ENCODE measurements at regions not wholly inside any gene's neighbourhood (a gene's known extent, or its start where the extent isn't known, plus 50 kb on each side); places are given as distances from the start of the nearest gene placed in this dataset.
"Not testable (repeated sequence)": the region's sequence is repeated elsewhere in the genome, so short reads cannot be mapped to it uniquely, and the experiment has no call there.

DNA sequence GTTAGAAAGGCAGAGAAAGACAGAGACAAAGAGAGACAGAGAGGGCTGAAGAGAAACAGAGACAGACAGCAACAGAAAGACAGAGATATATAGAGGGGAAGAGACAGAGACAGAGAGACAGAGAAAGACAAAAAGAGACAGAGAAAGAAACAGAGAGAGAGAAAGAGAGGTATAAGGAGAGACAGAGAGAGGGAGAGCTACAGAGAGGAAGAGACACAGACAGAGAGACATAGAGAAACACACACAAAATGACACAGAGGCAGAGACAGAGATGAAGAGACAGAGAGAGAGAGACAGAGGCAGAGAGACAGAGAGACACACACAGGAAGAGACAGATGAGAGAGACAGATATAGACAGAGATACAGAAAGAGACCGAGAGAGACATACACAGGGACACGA is 168.6 kb downstream of the TMEM121 start:
- DNase-seq (ENCODE audit: low read depth in 1 of 2, low spot score in 1 of 2): no peak
- no peaks in the 10 kb centered on the region for H3K27me3 ChIP-seq (ENCODE audit: insufficient read depth, poor library complexity, severe bottlenecking)
- no peak overlapping the region for H3K27ac ChIP-seq (replicated peaks)
- TF ChIP-seq, protein P1, sequence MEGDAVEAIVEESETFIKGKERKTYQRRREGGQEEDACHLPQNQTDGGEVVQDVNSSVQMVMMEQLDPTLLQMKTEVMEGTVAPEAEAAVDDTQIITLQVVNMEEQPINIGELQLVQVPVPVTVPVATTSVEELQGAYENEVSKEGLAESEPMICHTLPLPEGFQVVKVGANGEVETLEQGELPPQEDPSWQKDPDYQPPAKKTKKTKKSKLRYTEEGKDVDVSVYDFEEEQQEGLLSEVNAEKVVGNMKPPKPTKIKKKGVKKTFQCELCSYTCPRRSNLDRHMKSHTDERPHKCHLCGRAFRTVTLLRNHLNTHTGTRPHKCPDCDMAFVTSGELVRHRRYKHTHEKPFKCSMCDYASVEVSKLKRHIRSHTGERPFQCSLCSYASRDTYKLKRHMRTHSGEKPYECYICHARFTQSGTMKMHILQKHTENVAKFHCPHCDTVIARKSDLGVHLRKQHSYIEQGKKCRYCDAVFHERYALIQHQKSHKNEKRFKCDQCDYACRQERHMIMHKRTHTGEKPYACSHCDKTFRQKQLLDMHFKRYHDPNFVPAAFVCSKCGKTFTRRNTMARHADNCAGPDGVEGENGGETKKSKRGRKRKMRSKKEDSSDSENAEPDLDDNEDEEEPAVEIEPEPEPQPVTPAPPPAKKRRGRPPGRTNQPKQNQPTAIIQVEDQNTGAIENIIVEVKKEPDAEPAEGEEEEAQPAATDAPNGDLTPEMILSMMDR (IDR thresholded peaks at IDR 0.05; ENCODE audit: insufficient read depth, low read length): no peak
- no peak for TF ChIP-seq POLR2AphosphoS5 (IDR thresholded peaks at IDR 0.05; ENCODE audit: low read depth)
- H3K4me3 ChIP-seq (replicated peaks; ENCODE audit: insufficient read depth, low read length): no peak overlapping the region

DNA sequence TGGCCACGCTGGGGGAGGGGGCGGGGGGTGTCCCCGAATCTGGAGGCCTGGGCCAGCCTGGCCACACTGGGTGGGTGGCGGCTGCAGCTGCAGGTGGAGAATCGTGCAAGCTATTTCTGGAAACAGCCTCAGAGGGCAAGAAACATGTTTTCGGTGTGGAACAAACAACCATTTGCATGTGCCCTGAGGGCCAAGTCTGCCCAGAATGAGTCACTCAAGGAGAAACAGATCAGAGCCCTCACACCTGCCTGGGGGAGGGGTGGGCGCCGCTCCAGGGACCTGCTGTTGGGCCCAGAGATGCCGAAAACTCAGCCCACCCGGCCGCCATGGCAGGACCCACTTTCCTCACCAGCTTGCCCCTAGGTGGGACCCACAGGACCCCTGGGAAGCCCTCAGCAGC is 170.0 kb downstream of the TMEM121 start:
- H3K27me3 ChIP-seq (ENCODE audit: insufficient read depth, poor library complexity, severe bottlenecking); H3K27ac ChIP-seq (replicated peaks); DNase-seq (ENCODE audit: low read depth in 1 of 2, low spot score in 1 of 2); H3K4me3 ChIP-seq (replicated peaks; ENCODE audit: insufficient read depth, low read length): not testable (repeated sequence)

DNA sequence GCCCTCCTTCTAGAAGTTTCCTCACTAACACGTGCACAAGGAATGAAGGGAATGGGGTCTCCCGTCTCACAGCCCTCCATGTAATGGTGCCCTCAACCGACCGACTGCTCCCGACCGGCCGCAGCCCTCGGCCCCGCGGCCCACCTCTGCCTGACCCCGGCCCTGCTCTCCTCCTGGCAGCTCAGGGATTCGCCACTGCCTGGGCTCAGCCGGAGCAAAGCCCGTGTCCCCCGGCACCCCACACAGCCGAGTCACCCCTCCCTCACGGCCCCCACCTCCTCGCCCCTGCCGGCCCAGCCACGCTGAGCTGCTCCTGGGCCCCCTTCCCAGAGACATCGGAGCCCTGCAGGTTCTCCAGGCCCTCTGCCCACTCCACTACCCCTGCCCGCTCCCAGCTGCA is 171.0 kb downstream of the TMEM121 start:
- not testable (repeated sequence) for H3K27ac ChIP-seq (replicated peaks); DNase-seq (ENCODE audit: low read depth in 1 of 2, low spot score in 1 of 2); H3K4me3 ChIP-seq (replicated peaks; ENCODE audit: insufficient read depth, low read length); H3K27me3 ChIP-seq (ENCODE audit: insufficient read depth, poor library complexity, severe bottlenecking)

DNA sequence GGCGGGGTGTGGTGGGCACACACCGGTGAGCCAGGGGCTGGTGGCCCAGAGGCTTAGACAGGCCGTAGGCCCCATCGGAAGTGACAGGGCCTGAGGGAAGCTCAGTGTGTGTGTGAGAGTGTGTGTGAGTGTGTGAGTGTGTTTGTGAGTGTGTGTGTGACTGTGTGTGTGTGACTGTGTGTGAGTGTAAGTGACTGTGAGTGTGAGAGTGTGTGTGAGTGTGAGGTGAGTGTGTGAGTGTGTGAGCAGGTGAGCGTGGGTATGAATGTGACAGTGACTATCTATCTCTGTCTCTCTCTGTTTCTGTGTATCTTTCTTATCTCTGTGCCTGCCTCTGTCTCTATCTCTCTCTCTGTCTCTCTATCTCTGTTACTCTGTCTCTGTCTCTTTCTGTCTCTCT is 171.6 kb downstream of the TMEM121 start:
- H3K4me3 ChIP-seq (replicated peaks; ENCODE audit: insufficient read depth, low read length): not testable (repeated sequence)

DNA sequence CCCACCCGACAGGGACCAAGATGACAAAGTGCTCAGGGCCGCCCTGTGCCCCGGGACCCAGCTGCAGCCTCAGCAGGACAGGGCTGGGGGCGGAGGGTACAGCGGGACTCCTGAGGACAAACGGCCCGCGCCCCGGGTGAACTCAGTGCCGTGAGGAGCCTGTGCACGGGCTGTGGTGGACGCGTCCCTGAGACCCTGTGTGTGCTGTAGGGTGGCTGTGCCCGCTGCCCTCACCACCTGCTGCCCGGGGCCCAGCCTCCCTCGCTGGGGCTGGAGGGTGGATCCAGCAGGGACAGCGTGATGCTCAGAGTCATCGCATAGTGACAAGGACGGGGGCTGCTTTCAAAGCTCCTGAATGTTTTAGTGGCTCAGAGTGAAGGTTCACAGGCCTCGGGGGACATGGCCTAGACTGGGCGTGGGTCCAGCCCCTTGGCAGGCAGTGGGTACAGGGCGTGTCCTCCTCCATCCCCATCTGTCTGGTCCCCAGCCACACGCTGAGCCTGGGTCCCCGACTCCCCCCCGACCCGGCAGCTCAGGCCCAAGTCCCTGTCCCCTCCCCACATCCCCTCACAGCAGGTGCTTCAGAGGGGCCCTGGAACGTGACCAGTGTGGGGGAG is 172.7 kb downstream of the TMEM121 start:
- H3K27ac ChIP-seq (replicated peaks); DNase-seq (ENCODE audit: low read depth in 1 of 2, low spot score in 1 of 2); H3K4me3 ChIP-seq (replicated peaks; ENCODE audit: insufficient read depth, low read length); H3K27me3 ChIP-seq (ENCODE audit: insufficient read depth, poor library complexity, severe bottlenecking): not testable (repeated sequence)

More for the DNA sequence above, 171.6 kb downstream of the TMEM121 start:
- DNase-seq (ENCODE audit: low read depth in 1 of 2, low spot score in 1 of 2); H3K27me3 ChIP-seq (ENCODE audit: insufficient read depth, poor library complexity, severe bottlenecking); H3K27ac ChIP-seq (replicated peaks): not testable (repeated sequence)

DNA sequence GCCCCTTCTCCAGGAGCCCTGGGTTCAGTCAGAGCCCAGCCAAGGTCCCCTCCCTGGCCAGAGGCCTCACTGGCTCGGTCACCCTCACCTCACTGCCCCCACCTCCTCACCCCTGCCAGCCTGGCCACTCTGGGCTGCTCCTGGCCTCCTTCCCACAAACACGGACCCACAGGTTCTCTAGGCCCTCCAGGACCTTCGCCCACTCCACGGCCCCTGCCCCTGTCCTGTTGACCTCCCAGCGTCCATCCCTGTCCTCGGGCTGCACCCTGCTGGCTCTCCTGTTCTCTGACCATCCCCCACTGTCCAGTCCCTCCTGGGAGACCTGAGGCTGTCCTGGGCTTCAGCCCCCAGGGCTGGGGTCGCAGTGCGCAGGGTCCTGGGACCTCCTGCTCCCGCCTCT is 173.3 kb downstream of the TMEM121 start:
- DNase-seq (ENCODE audit: low read depth in 1 of 2, low spot score in 1 of 2); H3K27ac ChIP-seq (replicated peaks); H3K27me3 ChIP-seq (ENCODE audit: insufficient read depth, poor library complexity, severe bottlenecking); H3K4me3 ChIP-seq (replicated peaks; ENCODE audit: insufficient read depth, low read length): not testable (repeated sequence)

DNA sequence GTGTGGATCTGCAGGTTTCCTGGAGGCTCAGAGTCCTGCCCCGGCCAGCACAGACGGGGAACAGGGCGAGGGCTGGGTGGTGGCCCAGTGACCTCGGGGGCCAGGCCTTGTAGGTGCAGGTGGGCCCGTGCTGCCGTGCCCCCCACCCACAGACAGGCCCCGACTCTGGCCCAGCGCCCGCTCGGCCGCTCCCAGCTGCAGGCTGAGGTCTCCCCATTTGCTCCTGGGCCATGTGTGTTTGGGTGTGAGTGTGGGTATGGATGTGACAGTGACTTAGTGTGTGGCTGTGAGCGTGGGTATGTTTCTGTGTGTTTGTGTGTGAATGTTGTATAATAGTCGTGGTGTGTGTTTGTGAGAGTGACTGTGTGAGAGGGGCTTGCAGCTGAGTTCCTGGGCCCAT is 173.8 kb downstream of the TMEM121 start:
- DNase-seq (ENCODE audit: low read depth in 1 of 2, low spot score in 1 of 2); H3K4me3 ChIP-seq (replicated peaks; ENCODE audit: insufficient read depth, low read length); H3K27me3 ChIP-seq (ENCODE audit: insufficient read depth, poor library complexity, severe bottlenecking); H3K27ac ChIP-seq (replicated peaks): not testable (repeated sequence)

DNA sequence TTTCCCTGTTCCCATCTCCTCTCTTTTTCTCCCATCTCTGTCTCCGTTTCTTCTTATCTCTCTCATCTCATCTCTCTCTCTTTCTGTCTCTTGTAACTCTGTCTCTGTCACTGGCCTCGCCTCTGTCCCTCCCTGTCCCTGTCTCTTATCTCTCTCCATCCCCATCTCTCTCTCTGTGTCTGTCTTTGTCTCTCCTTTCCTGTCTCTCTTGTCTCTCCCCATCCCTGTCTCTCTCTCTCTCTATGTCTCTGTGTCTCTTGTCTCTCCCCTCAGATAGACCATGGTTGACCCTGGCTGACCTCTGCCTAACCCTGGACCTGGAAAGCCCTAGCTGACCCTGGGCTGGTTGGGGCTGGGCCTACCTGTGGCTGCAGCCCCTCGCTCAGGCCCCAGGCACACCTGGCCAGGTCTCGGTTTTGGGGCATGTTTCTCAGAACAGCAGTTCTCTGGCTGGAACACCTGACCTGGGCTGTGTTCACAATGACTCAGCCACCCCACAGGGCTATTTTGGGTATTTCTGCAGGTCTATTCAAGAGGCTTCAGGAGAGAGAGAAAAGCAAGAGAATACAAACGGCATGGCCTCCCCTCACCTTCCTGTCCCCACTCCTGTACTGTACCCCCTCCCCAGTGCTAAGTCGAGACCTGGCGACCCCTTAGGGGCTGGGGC is 174.4 kb downstream of the TMEM121 start:
- Histone ChIP-seq H3K27me3 (ENCODE audit: insufficient read depth, poor library complexity, severe bottlenecking) (no peaks in the 10 kb centered on the region), H3K4me3 (replicated peaks; ENCODE audit: insufficient read depth, low read length) (no peak overlapping the region), H3K27ac (replicated peaks) (no peak overlapping the region)
- TF ChIP-seq, protein P2, sequence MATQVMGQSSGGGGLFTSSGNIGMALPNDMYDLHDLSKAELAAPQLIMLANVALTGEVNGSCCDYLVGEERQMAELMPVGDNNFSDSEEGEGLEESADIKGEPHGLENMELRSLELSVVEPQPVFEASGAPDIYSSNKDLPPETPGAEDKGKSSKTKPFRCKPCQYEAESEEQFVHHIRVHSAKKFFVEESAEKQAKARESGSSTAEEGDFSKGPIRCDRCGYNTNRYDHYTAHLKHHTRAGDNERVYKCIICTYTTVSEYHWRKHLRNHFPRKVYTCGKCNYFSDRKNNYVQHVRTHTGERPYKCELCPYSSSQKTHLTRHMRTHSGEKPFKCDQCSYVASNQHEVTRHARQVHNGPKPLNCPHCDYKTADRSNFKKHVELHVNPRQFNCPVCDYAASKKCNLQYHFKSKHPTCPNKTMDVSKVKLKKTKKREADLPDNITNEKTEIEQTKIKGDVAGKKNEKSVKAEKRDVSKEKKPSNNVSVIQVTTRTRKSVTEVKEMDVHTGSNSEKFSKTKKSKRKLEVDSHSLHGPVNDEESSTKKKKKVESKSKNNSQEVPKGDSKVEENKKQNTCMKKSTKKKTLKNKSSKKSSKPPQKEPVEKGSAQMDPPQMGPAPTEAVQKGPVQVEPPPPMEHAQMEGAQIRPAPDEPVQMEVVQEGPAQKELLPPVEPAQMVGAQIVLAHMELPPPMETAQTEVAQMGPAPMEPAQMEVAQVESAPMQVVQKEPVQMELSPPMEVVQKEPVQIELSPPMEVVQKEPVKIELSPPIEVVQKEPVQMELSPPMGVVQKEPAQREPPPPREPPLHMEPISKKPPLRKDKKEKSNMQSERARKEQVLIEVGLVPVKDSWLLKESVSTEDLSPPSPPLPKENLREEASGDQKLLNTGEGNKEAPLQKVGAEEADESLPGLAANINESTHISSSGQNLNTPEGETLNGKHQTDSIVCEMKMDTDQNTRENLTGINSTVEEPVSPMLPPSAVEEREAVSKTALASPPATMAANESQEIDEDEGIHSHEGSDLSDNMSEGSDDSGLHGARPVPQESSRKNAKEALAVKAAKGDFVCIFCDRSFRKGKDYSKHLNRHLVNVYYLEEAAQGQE (IDR thresholded peaks at IDR 0.05; ENCODE audit: insufficient replicate concordance, low read depth): no peak
- TF ChIP-seq, protein P1 (IDR thresholded peaks at IDR 0.05; ENCODE audit: insufficient read depth, low read length): no peak
- no peak for TF ChIP-seq GABPA (IDR thresholded peaks at IDR 0.05; ENCODE audit: low read depth)
- TF ChIP-seq POLR2AphosphoS5 (IDR thresholded peaks at IDR 0.05; ENCODE audit: low read depth): no peak
- TF ChIP-seq SPI1 (IDR thresholded peaks at IDR 0.05; ENCODE audit: borderline replicate concordance, low read depth): no peak
- DNase-seq (ENCODE audit: low read depth in 1 of 2, low spot score in 1 of 2): no peak
